NCI-H82 (cell line): ENCODE measurements at regions not wholly inside any gene's neighbourhood (a gene's known extent, or its start where the extent isn't known, plus 50 kb on each side); places are given as distances from the start of the nearest gene placed in this dataset.
A peak's percentile ranks its signal among the peaks of the same experiment; 100 is the strongest.
"Not testable (repeated sequence)": the region's sequence is repeated elsewhere in the genome, so short reads cannot be mapped to it uniquely, and the experiment has no call there.

Experiments used
- DNase-seq: peaks from one replicate; lab custom pipeline; 2025; lab: John Stamatoyannopoulos, UW

DNA sequence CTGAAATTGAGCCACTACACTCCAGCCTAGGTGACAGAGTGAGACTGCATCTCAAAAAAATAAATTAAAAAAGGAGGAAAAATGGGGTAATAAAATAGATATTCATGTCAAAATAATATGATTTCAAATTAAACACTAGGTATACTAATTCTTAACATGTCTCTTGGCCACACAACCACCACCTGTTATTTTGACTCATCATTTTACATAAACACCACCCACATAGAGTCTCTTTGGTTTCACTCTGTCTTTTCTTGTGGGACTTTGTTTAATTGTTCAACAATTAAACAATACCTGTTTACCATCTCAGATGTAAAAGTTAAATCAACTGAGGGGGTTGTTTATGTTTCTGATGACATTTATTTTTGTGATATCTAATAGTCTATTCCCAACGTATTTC, 476.8 kb upstream of the ADGRB3 start:
- no peak for DNase-seq

DNA sequence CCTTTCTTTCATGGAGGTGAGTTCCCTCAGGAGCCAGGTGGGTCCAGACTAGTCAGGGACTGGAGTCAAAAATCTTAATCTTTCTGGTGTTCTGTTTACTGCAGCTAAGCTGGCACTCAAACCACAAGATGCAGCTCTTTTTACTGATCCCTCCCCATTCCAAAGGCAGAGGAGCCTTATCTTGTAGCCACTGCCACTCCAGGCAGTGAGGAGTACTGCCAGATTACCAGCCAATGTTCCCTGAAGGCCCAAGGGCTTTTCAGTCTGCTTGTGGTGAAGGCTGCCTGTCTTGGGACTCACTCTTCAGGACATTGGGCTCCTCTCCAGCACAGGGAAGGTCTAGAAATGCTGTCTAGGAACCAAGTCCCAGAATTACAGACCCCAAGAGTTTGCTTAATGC, 490.4 kb upstream of the ADGRB3 start:
- DNase-seq = peak; percentile 3

DNA sequence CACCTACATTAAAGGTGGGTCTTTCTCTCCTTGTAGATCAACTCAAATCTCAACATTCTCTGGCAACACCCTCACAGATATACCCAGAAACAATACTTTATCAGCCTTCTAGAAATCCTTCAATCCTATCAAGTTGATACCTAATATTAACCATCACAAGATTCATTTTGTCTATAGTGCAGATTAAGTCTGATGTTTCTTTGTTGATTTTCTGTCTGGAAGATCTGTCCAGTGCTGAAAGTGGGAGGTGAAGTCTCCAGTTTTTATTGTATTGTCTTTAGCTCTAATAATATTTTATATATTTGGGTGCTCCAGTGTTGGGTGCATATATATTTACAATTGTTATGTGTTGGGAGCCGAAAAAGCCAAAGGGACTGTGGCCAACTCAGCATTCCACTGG, 493.9 kb upstream of the ADGRB3 start:
- DNase-seq = no peak

DNA sequence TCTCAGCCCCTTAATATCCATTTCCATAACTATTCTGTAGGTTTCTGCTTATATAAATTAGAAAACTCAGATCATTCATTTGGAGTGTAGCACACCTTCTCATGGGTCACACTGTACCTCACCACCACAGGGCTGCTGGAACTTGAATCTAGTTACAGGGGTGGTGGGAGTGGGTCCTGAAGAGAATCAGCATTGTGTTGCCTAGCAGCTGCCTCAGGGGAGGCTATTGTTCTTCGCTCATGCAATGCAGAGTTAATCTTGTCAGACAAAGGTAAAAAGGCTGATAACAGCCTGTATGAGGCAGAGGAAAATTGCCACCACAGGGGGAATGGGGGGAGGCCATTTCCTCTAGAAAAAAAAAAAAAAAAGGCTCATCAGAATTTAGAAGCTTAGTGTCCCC, 496.0 kb upstream of the ADGRB3 start:
- peak; percentile 29 for DNase-seq

DNA sequence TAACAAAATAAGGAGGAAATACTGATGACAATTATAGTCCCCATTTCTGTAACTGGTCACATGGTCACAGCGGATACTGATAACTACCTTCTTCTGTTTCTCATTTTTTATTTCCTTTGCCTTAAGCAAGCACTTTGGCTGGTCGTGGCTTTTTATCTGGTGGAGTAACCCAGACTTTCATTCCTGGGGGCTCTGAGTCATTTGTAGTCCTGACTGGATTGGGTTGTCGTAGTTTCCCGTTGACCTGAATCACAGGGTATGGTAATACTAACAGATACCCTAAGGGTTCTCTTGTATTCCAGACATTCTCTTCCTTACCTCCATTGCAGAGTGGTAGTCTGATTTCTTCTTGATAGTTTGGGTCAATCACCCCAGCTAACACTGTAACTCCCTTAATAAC, 500.3 kb upstream of the ADGRB3 start:
- no peak for DNase-seq

DNA sequence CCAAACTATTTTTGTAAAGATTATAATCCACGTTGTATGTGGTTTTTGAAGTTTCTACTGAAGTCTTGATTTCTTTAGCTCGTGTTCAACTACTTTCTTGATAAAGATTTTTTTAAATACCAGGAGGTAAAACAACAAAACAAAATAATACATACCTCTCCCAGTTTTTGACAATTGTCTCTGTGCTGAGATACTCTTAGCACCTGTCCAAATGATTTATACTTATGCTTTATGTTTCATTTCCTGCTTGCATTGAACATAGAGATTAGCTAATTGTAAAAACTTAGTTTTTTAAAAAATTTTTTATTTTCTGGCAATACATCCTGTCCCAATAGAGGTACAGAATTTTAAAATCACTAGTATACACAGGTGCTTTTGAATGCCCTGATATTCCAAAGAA, 506.9 kb upstream of the ADGRB3 start:
- DNase-seq = no peak

DNA sequence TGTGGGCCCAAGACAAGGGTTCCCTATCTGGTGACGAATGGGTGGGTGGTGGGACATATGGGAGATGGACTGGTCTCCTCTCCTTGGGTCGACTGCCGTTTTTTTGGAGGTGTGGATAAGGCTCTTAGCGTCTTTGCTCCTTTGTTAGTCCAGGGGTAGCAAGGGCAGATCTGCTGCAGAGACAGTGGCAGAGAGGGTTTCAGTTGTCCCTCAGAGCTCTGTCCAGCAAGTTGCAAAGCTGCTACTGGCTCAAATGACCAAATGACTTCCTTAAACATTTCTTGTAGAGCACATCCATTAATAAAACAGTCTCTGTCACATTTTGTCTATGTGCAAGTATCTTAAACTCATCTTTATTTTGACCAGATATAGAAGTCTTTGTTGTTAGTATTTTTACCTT, 508.0 kb upstream of the ADGRB3 start:
- DNase-seq = no peak

DNA sequence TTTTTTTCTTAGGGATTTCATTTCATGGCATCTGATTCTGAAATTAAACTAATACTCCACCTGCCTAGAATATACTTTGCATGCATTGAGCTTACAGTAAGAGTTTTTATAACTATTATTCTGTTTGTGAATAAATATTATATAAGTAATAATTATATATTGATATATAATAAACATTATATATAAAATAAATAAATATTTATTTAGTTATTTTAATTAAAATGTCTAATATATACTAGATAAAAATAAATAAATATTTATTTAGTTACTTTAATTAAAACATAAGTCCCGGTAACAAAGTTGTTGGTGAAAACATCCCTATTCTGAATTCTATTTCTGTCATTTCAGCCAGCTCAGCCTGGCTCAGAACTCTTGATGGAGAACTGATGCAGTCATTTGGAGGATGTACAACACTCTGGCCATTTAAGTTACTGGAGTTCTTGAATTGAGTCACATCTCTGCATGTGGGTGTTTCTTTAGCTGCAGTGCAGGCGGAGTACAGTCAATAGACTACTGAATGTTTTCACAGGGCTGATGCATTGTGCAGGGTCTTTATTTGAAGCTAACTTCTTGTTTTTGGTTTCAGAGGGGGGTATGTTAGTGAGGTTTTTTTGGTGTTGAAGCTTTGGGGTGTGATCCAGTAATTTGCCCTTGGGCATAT, 508.9 kb upstream of the ADGRB3 start:
- DNase-seq = no peak

DNA sequence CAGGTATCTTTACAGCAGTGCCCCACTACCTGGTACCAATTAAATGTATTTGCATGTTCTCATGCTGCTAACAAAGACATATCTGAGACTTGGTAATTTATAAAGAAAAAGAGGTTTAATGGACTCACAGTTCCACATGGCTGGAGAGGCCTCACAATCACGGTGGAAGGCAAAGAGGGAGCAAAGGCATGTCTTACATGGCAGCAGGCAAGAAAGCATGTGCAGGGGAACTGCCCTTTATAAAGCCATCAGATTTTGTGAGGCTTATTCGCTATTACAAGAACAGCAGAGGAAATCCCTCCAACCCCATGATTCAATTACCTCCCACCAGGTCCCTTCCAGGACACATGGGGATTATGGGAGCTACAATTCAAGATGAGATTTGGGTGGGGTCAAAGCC, 512.1 kb upstream of the ADGRB3 start:
- not testable (repeated sequence) for DNase-seq

DNA sequence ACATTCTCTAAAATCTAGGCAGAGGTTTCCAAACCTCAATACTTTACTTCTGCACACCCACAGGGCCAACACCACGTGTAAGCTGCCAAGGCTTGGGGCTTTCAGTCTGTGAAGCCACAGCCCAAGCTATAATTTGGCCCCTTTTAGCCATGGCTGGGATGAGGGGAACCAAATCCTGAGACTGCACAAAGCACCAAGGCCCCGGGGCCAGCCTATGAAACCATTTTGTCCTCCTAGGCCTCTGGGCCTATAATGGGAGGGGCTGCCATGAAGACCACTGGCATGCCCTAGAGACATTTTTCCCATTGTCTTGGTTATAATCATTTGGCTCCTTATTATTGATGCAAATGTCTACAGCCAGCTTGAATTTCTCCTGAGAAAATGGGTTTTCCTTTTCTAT, 513.0 kb upstream of the ADGRB3 start:
- no peak for DNase-seq

DNA sequence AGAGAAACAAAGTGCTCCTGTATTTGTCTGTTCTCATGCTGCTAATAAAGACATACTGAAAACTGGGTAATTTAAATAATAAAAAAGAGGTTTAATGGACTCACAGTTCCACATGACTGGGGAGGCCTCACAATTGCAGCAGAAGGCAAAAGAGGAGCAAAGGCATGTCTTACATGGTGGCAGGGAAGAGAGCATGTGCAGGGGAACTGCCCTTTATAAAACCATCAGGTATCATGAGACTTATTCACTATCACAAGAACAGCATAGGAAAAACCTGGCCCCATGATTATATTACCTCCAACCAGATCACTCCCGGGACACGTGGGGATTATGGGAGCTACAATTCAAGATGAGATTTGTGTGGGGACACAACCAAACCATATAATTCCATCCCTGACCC, 514.1 kb upstream of the ADGRB3 start:
- DNase-seq = not testable (repeated sequence)

DNA sequence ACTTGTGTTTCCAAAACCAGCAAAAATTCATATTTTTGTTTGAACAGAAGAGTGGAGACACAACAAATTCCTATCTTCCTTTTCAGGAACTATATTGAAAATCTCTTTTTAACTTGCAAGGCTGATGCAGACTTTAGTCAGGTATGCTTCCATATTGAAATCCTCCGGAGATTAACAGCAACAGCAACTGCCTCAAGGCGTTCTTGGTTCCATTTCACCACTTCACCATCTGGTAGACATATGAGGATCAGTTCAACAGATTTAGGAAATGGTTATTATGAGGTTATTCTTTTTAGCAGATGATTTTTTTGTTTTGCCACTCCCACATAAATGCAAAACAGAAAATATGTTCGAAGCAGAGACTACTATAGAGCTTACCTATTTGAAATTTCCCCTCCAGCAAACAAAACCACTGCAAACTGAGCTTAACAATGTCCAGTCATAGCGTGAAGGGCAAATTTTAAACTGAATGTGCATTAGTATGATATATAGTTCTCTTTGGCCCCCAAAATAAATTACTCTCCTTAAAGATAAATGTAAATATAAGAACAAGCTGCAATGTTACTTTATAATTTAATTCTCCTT, 520.5 kb upstream of the ADGRB3 start:
- DNase-seq = no peak

DNA sequence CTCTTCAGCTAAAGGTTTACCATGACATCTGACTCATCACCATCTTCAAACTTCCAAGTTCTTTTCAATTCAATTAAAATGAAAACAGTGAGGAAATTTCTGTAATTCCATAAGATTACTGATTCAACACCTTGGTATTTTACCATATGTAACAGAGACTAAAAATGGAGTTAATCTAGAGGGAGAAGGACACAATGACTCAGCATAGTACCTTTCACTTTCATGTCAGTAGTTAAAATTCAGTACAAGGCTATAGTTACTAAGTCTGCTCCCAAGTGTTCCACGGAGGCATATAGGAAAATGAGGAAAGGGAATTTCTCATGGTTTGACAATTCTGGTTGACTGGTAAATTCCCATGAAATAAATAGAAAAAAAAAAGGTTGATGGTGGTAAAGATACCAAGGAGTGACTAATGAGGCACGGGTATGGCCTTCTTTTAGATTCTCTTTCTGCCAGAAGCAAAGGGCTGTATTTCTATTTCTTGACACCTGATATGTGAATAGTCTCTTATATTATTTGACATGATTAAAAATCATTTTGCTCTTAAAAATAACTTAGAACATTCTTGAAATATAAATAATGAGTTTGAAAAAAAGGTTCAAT, 526.7 kb upstream of the ADGRB3 start:
- no peak for DNase-seq

DNA sequence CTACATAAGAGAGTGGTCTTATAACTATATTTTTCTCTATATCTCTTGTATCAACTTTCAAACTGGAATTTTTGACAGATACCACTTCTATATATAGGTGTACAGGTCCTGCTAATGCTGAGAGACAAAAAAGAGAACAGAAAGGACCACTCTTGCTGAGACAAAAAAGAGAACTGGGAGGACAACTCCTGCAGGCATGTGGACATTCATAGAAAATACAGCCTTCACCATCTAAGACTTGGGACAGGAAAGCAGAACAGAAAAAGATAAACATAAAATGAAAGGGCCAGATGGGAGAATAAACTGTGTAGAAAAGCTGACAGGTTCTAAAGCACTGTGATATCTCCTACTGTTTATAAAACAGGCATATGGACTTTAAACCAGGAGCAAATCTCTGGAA, 541.0 kb upstream of the ADGRB3 start:
- DNase-seq = no peak

DNA sequence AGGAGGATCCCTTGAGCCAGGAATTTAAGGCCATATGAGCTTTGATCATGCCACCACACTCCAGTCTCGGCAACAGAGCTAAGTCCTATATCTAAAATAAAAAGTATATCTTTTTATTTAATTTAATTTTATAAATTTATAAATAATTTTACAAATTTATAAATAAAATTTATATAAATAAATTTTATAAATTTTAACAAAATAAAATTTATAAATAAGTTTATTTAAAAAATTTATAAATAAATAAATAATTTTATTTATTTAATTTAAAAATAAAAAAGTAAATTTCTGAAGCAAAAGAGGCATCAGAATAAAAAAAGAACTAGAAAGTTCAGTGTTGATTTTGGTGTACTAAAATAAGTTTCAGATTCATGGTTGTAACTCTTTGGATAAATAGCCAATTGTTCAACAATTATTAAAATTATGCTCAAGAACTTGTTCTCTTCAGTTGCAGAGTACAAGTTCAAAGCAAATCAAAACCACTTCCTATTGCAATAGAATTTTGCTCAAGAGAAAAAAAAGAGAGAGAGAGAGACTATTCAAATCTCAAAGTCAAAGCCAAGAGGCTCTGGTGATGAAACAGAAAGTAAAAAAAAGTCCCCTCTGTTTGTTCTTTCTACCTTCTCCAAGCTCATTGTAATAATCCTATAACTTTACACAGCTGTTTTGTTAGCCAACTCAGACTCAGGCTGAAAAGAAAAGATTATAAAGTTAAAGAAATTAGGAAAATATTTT, 547.5 kb upstream of the ADGRB3 start:
- no peak for DNase-seq

DNA sequence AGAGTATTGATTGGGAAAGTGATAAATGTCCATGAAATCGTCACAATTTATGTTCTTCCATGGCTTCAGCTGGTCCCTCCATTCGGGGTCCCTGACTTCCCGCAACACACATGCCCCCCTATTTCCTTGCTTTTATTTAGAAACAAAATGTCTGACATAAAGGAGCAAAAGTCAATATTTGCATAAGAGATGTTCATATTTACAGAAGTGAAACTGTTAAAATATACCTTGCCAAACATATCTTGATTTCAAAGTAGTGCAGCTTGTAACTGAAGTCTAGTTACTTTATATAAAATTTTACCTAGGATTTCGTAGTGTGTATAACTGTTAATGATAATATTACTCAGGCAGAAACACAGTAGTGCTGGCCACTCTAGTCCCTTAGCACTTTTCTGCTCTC, 548.9 kb upstream of the ADGRB3 start:
- DNase-seq = no peak

DNA sequence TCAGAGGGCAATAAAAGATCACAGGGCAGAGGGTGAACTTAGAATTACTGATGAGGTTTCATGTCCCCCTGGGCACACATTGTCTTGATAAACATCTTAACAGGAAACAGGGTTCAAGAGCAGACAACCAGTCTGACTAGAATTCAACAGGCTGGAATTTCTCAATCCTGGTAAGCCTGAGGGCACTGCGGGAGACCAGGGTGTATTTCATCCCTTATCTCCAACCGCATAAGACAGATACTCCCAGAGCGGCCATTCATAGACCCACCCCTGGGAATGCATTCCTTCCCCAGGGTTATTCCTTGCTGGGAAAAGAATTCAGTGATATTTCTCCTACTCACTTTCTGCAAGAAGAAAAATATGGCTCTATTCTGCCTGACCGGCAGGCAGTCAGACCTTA, 549.5 kb upstream of the ADGRB3 start:
- DNase-seq = peak; percentile 2

DNA sequence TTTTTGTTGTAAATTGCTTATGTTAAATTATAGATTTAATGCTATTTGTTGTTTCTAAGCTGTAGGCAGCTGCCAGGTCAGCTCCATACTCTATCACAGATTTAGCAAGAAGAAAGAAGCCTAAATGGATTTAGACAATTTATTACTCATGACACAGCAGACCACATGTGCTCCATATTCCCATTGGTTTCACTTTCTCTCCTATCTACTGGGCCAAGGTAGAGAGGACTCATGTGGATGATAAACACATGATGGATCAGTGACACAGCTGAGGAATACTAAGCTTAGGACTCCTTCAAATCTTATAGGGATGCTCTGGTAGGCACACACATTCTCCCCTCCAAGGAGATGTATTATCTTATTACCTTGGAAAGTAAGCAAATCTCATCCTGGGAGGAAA, 553.0 kb upstream of the ADGRB3 start:
- DNase-seq = peak; percentile 85

DNA sequence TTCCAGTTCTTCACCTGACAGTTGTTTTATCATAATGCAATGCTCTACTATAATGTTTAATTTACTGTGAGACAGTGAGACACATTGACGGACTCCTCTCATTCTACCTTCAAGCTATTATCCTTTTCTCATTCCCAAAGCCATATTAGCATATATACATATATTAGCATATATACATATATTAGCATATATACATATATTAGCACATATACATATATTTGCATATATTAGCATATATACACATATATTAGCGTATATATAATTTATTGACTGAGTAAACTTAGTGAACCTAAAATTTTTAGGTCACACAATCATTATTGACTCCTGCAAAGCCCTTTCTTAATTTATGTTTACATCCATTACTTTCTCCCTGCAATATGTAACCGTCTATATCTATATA, 555.0 kb upstream of the ADGRB3 start:
- no peak for DNase-seq

DNA sequence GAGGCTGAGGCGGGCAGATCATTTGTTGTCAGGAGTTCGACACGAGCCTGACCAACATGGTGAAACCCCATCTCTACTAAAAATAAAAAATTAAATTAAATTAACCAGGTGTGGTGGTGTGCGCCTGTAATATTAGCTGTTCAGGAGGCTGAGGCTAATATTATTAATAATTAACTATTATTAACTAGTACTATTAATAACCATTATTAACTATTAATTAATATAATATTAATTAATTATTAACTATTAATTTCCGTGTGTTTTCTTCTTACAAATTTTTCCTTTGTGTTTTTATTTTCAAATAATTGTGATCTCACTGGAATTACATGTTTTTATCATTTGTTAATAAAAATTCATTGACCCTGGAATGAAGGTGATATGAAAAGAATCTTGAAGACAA, 557.4 kb upstream of the ADGRB3 start:
- DNase-seq = no peak

DNA sequence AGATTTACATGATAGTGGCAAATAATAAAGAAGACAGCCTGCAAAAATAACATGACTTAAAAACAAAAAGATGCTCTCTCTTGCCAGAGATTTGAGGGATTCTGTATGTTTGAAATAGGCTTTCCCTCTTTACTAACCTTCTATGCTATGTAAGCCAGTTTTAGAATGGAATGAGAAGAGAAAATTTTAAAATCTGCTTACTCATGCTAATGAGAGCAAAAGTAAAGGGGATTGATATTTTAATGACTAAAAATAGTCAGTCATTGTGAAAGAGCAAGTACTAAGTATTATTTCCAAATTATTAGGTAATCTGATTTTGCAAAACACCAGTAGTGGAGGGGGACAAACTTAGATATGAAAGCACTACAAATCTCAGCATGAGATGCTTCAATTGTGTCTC, 563.3 kb upstream of the ADGRB3 start:
- no peak for DNase-seq

DNA sequence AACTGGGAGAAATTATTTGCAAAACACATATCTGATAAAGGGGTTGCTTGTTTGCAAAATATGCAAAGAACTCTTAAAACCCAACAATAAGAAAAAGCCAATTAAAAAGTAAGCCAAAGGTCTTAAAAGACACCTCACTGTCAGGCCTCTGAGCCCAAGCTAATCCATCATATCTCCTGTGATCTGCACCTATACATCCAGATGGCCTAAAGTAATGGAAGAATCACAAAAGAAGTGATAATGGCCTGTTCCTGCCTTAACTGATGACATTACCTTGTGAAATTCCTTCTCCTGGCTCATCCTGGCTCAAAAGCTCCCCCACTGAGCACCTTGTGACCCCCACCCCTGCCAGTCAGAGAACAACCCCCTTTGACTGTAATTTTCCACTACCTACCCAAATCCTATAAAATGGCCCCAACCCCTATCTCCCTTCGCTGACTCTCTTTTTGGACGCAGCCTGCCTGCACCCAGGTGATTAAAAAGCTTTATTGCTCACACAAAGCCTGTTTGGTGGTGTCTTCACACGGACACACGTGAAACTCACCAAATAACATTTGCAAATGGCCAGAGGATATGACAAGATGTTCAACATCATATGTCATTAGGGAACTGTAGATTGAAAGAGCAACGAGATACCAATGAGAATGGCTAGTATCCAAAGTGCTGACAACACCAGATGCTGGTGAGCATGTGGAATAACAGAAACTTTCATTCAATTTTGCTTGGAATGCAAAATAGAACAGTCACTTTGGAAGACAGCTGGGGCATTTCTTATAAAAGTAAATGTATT, 565.0 kb upstream of the ADGRB3 start:
- DNase-seq = peak; percentile 56
